WI38 (cell line): ENCODE measurements at regions not wholly inside any gene's neighbourhood (a gene's known extent, or its start where the extent isn't known, plus 50 kb on each side); places are given as distances from the start of the nearest gene placed in this dataset.
"Not testable (repeated sequence)": the region's sequence is repeated elsewhere in the genome, so short reads cannot be mapped to it uniquely, and the experiment has no call there.

Experiments
- H3K4me3 ChIP-seq: 2 replicates; pipeline ENCODE4 v1.5.1; 2011; ENCODE audit warnings: low read depth, mild to moderate bottlenecking, control low read depth, low read length
- TF ChIP-seq, protein P1 (sequence below): IDR thresholded peaks from 2 replicates; pipeline ENCODE4 v1.5.1; 2012; ENCODE audit warnings: low read depth, mild to moderate bottlenecking, control low read depth, low read length

DNA sequence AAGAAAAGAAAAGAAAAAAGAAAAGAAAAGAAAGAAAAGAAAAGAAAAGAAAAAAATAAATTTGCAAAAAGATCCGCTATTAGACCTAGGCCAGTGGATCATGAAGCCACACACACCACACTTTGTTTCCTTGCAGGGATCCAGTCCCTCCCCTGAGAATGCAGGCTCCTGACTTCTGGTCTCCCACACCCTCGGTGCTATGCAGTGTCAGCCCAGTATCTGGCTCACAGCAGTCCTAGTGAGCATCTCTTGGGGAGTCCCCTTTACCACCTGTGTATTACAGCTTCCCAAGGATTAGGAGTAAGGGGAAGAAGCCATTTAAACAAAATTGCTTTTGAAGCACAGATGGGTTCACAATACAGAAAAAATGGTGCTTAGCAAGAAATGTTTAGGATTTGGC is 174.1 kb upstream of the IRF2BP2 start:
- not testable (repeated sequence) for H3K4me3 ChIP-seq

DNA sequence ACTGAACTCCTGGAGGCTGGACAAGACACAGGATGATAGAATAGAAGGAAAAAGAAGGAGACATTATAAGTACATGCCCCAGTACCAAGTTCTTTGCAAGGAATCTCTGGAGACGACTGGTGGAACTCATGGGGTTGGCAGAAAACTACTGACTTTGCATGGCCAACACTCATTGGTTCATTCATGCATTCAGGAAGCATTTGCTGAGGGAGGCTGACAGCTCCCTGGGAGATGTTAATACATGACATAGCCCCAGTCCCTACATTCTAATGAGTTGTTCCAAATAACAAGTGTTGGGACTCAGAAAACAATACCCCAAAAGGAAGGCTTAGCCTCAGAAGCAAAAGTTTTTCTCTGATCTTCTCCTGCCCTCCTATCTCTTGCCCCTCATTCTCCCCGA is 172.8 kb upstream of the IRF2BP2 start:
- TF ChIP-seq, protein P1, sequence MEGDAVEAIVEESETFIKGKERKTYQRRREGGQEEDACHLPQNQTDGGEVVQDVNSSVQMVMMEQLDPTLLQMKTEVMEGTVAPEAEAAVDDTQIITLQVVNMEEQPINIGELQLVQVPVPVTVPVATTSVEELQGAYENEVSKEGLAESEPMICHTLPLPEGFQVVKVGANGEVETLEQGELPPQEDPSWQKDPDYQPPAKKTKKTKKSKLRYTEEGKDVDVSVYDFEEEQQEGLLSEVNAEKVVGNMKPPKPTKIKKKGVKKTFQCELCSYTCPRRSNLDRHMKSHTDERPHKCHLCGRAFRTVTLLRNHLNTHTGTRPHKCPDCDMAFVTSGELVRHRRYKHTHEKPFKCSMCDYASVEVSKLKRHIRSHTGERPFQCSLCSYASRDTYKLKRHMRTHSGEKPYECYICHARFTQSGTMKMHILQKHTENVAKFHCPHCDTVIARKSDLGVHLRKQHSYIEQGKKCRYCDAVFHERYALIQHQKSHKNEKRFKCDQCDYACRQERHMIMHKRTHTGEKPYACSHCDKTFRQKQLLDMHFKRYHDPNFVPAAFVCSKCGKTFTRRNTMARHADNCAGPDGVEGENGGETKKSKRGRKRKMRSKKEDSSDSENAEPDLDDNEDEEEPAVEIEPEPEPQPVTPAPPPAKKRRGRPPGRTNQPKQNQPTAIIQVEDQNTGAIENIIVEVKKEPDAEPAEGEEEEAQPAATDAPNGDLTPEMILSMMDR = no peak
- no peak overlapping the region for H3K4me3 ChIP-seq

DNA sequence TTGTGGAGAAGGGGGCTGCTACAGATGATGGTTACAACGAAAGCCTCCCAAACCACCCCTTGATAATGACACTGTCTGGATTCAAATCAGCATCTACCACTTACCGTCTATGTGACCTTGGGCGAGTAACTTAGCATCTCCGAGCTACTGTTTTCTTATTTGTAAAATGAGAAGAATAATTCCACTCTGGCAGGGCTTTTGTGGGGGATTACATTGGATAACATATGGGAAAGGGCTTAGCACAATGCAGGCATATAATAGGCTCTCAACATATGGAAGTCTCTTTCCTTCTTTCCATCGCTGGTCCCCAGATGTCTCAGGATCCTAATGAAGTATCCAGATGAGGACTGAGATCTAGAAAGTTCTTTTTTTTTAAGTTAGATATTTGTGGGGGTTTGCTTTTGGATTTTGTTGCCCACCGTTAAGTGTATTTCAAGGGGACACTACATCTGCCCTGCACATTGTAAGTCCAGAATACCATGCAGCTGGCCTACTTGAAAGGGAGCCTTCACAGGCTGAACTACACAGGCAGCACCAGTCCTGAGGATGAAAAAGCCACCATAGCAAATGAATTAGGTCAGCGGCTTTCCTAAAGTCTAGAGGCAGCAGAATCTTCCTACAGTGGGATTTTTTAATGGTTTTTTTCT is 172.2 kb upstream of the IRF2BP2 start:
- no peak overlapping the region for H3K4me3 ChIP-seq
- TF ChIP-seq, protein P1 = no peak

DNA sequence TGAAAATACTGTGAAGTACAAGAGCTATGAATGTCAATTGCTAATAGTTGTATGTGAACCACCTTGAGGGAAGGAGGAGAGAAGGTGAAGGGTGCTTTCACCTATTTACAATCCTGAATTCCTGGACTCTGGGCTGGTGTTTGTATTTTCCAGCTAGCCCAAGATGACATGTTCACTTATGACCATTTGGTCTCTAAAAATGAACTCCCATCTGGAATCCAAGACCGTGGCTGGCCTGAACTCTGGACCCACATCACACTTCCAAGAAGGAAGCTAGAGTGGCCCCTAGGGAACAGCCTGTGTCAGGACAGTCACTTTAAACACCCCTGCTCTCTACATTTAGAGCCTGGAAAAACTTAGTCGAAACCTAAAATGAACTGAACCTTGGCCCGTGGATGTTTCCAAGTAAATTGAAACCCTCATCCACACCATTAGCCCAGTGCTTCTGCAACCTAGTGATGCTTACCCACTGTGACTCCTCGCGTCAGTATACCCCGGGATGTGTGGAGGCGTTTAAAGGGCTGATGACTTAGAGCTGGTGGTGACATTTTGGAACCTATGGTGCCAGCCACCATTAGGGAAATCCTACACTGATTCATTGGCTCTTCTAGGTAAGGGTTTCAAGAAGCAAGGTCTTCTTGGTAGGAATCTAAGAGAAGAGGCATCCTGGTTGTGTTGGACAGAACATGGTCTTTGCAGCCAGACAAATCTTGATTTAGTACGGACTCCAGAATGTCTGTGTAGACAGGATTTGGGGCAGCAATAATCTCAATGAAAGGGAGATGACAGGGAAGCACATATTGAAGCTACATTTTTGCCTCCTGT is 171.5 kb upstream of the IRF2BP2 start:
- TF ChIP-seq, protein P1 = no peak
- no peak overlapping the region for H3K4me3 ChIP-seq

DNA sequence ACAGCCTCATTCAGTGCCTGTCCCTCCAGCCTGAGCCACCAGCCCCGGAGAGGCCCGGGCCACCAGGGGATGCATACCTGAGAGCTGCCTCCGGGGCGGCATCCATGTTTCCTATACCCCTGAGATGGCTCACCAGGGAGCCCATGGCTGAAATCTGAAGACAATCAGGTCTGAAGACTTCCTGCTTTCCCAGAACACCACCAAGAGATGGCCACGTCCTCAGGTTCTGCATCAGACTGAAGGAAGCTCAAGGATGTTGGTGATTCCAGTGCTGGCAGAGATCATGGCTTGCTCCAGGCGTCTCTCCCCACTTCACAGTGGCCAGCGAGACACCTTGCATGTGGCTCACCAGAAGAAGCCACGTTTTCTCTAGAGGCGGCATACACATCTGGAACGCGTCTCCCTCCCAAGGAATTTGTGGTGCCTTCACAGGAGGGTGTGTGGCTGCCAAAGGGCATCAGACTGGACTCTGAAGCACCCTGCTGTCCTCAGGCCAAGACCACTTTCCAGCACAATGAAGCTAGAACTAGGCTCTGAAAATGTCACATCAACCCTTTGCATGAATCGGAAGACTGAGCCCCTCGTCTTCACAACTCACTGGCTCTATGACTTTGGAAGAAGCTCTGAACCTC is 170.7 kb upstream of the IRF2BP2 start:
- TF ChIP-seq, protein P1 = no peak
- H3K4me3 ChIP-seq = no peak overlapping the region

DNA sequence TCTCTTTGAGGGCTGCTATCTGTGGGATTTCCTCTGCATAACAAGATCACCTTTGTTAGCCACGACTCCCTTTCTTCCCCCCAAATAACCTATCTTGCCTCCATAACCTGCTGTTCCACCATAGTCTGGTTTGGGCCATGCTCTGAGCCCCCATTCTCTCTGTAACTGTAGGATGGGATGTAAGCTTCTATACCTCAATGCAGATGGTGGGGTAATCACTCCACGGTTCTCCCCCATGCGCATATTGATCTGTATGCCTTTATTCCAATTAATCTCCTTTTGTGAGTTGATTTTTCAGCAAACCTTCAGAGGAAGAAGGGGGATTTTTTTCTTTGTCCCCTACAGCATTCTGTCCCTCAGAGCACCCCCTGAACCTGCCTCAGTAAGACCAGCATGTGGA is 170.1 kb upstream of the IRF2BP2 start:
- H3K4me3 ChIP-seq = no peak overlapping the region
- TF ChIP-seq, protein P1 = no peak

DNA sequence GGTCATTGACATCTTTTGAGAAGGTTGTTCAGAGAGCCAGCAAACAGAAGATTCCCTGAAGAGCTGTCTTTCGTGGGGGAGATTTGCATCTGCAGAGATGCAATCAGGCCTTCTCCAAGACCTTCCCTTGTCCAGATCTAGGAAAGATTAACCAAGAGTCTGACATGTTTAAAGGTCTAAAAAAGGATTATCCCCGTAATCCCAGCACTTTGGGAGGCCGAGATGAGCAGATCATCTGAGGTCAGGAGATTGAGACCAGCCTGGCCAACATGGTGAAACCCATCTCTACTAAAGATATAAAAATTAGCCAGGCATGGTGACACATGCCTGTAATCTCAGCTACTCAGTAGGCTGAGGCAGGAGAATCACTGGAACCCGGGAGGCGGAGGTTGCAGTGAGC is 169.6 kb upstream of the IRF2BP2 start:
- H3K4me3 ChIP-seq = not testable (repeated sequence)

DNA sequence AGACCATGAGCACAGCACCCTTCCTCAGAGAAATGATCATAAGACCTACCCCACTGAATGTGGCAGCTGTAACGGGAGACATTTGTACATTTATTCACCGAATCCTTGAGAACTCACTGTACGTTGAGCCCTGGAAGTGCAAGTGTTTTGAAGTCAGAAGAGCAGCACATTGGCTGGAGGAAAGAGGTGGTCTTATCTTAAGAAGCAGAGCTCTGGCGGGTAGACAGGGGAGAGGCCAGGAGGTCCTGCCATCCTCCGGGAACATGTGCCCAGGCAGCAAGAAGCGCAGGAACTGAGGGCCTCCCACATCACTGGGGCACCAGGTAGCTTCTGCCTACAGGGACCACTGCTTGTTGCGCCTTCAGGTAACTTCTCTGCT is 169.2 kb upstream of the IRF2BP2 start:
- TF ChIP-seq, protein P1 = no peak
- no peak overlapping the region for H3K4me3 ChIP-seq
